WTC11 (cell line): ENCODE measurements at regions not wholly inside any gene's neighbourhood (a gene's known extent, or its start where the extent isn't known, plus 50 kb on each side); places are given as distances from the start of the nearest gene placed in this dataset.

Source experiments
- ATAC-seq: fragments of 200-7000 bp; cut with Tn5 transposase; 2 replicates; pipeline ENCODE4 v1.10.0; 2021; ENCODE audit warnings: mild to moderate bottlenecking, moderate library complexity
- CTCF ChIA-PET: fragments of 300-600 bp; sonication (Branson Sonifier 250); formaldehyde crosslinking; loops from one replicate; lab custom pipeline; 2021; ENCODE audit warnings: antibody characterized with exemption; lab: Charles Lee
- POLR2A ChIA-PET: fragments of 350-600 bp; sonication (Branson Sonifier 250); formaldehyde crosslinking; loops from one replicate; lab custom pipeline; 2021; ENCODE audit warnings: antibody characterized with exemption; lab: Charles Lee
- DNase-seq: peaks from one replicate; pipeline ENCODE4 v3.0.0; 2021; ENCODE audit warnings: low spot score
- H3K27ac Mint-ChIP-seq: 2 replicates; pipeline ENCODE4 v1.8.0; 2021; ENCODE audit warnings: mixed read lengths
- H3K27me3 Mint-ChIP-seq: 2 replicates; pipeline ENCODE4 v1.8.0; 2021; ENCODE audit warnings: low read depth, mild to moderate bottlenecking, moderate library complexity, mixed read lengths
- H3K36me3 Mint-ChIP-seq: 2 replicates; pipeline ENCODE4 v1.8.0; 2021; ENCODE audit warnings: mixed read lengths
- H3K4me1 Mint-ChIP-seq: 2 replicates; pipeline ENCODE4 v1.8.0; 2022; ENCODE audit warnings: mixed read lengths
- H3K4me3 Mint-ChIP-seq: 2 replicates; pipeline ENCODE4 v1.8.0; 2021; ENCODE audit warnings: mild to moderate bottlenecking, moderate library complexity, mixed read lengths
- H3K9me3 Mint-ChIP-seq: 2 replicates; pipeline ENCODE4 v1.8.0; 2021; ENCODE audit warnings: mixed read lengths
- GABPB1 ChIP-seq: sonication (generic); formaldehyde crosslinking; IDR thresholded peaks from 2 replicates; pipeline ENCODE4 v1.8.1; 2023; ENCODE audit warnings: mild to moderate bottlenecking, missing genetic modification reagents
- HMGA2 ChIP-seq: fragments of 250-450 bp; sonication (Bioruptor Pico); IDR thresholded peaks from 2 replicates; pipeline ENCODE4 v1.4.0; 2021; ENCODE audit warnings: mild to moderate bottlenecking, moderate library complexity
- NFYB ChIP-seq: sonication (generic); formaldehyde crosslinking; conservative IDR thresholded peaks from 2 replicates; pipeline ENCODE4 v1.8.0; 2022; ENCODE audit warnings: low read depth, missing genetic modification reagents
- NR2C2 ChIP-seq: sonication (generic); formaldehyde crosslinking; IDR thresholded peaks from 2 replicates; pipeline ENCODE4 v1.8.0; 2022; ENCODE audit warnings: mild to moderate bottlenecking, missing genetic modification reagents
- SMAD3 ChIP-seq: sonication (generic); formaldehyde crosslinking; IDR thresholded peaks from 2 replicates; pipeline ENCODE4 v1.8.0; 2022; ENCODE audit warnings: missing genetic modification reagents, mild to moderate bottlenecking, borderline replicate concordance
- ZNF121 ChIP-seq: sonication (generic); formaldehyde crosslinking; IDR thresholded peaks from 2 replicates; pipeline ENCODE4 v1.8.0; 2023; ENCODE audit warnings: missing genetic modification reagents
- ZNF232 ChIP-seq: sonication (generic); formaldehyde crosslinking; IDR thresholded peaks from 2 replicates; pipeline ENCODE4 v1.8.0; 2022; ENCODE audit warnings: mild to moderate bottlenecking, missing genetic modification reagents
- ZNF423 ChIP-seq: fragments of 250-450 bp; sonication (Bioruptor Pico); IDR thresholded peaks from 2 replicates; pipeline ENCODE4 v2.1.2; 2022; ENCODE audit warnings: mild to moderate bottlenecking, moderate library complexity
- TF ChIP-seq, protein P1 (sequence below): sonication (generic); formaldehyde crosslinking; IDR thresholded peaks from 2 replicates; pipeline ENCODE4 v1.8.0; 2022; ENCODE audit warnings: missing genetic modification reagents
- TF ChIP-seq, protein P2 (sequence below): fragments of 250-450 bp; sonication (Bioruptor Pico); IDR thresholded peaks from 2 replicates; pipeline ENCODE4 v1.9.0; 2021; ENCODE audit warnings: mild to moderate bottlenecking
- TF ChIP-seq, protein P3 (sequence below): sonication (generic); formaldehyde crosslinking; IDR thresholded peaks from 2 replicates; pipeline ENCODE4 v1.8.1; 2023; ENCODE audit warnings: mild to moderate bottlenecking, missing genetic modification reagents, moderate library complexity
- TF ChIP-seq, protein P4 (sequence below): sonication (generic); formaldehyde crosslinking; IDR thresholded peaks from 2 replicates; pipeline ENCODE4 v1.8.1; 2022; ENCODE audit warnings: missing genetic modification reagents, borderline replicate concordance
- TF ChIP-seq, protein P5 (sequence below): sonication (generic); formaldehyde crosslinking; IDR thresholded peaks from 2 replicates; pipeline ENCODE4 v1.8.0; 2022; ENCODE audit warnings: mild to moderate bottlenecking, missing genetic modification reagents
- TF ChIP-seq, protein P6 (sequence below): fragments of 250-450 bp; sonication (Bioruptor Pico); IDR thresholded peaks from 2 replicates; pipeline ENCODE4 v1.8.0; 2021; ENCODE audit warnings: mild to moderate bottlenecking
- TF ChIP-seq, protein P7 (sequence below): fragments of 250-450 bp; sonication (Bioruptor Pico); IDR thresholded peaks from 2 replicates; pipeline ENCODE4 v1.9.0; 2021; ENCODE audit warnings: mild to moderate bottlenecking, borderline replicate concordance

DNA sequence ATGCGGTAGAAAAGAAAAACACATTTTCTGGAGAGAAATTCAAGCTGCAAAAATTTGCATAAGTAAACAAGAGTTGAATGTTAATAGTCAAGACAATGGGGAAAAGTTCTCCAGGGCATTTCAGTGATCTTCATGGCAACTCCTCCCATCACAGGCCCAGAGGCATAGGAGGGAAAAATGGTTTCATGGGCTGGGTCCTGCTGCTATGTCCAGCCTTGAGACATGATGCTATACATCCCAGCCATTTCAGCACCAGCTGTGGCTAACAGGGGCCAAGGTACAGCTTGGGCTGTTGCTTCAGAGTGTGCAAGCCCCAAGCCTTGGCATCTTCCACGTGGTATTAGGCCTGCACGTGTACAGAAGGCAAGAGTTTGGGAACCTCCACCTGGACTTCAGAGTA is 118.6 kb upstream of the DLGAP1 start:
- POLR2A ChIA-PET, result no interaction called here
- Mint-ChIP-seq H3K27me3 (0 out of 2 replicates have a peak, but pooled peaks cover 4% of the 10 kb centered on the region), H3K9me3 (peaks cover 63% of the 10 kb centered on the region), H3K36me3 (peaks cover 44% of the 10 kb centered on the region), H3K27ac (no peak overlapping the region), H3K4me1 (no peaks in the 10 kb centered on the region)
- ATAC-seq (no peak), DNase-seq (no peak)
- TF ChIP-seq ZNF423, result no peak
- TF ChIP-seq ZNF121 (CRISPR knock-in tag), result peak; percentile 88
- TF ChIP-seq NFYB (CRISPR knock-in tag), result no peak
- TF ChIP-seq, protein P1, sequence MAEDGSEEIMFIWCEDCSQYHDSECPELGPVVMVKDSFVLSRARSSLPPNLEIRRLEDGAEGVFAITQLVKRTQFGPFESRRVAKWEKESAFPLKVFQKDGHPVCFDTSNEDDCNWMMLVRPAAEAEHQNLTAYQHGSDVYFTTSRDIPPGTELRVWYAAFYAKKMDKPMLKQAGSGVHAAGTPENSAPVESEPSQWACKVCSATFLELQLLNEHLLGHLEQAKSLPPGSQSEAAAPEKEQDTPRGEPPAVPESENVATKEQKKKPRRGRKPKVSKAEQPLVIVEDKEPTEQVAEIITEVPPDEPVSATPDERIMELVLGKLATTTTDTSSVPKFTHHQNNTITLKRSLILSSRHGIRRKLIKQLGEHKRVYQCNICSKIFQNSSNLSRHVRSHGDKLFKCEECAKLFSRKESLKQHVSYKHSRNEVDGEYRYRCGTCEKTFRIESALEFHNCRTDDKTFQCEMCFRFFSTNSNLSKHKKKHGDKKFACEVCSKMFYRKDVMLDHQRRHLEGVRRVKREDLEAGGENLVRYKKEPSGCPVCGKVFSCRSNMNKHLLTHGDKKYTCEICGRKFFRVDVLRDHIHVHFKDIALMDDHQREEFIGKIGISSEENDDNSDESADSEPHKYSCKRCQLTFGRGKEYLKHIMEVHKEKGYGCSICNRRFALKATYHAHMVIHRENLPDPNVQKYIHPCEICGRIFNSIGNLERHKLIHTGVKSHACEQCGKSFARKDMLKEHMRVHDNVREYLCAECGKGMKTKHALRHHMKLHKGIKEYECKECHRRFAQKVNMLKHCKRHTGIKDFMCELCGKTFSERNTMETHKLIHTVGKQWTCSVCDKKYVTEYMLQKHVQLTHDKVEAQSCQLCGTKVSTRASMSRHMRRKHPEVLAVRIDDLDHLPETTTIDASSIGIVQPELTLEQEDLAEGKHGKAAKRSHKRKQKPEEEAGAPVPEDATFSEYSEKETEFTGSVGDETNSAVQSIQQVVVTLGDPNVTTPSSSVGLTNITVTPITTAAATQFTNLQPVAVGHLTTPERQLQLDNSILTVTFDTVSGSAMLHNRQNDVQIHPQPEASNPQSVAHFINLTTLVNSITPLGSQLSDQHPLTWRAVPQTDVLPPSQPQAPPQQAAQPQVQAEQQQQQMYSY (CRISPR knock-in tag), result no peak
- TF ChIP-seq, protein P2, sequence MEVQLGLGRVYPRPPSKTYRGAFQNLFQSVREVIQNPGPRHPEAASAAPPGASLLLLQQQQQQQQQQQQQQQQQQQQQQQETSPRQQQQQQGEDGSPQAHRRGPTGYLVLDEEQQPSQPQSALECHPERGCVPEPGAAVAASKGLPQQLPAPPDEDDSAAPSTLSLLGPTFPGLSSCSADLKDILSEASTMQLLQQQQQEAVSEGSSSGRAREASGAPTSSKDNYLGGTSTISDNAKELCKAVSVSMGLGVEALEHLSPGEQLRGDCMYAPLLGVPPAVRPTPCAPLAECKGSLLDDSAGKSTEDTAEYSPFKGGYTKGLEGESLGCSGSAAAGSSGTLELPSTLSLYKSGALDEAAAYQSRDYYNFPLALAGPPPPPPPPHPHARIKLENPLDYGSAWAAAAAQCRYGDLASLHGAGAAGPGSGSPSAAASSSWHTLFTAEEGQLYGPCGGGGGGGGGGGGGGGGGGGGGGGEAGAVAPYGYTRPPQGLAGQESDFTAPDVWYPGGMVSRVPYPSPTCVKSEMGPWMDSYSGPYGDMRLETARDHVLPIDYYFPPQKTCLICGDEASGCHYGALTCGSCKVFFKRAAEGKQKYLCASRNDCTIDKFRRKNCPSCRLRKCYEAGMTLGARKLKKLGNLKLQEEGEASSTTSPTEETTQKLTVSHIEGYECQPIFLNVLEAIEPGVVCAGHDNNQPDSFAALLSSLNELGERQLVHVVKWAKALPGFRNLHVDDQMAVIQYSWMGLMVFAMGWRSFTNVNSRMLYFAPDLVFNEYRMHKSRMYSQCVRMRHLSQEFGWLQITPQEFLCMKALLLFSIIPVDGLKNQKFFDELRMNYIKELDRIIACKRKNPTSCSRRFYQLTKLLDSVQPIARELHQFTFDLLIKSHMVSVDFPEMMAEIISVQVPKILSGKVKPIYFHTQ, result no peak
- TF ChIP-seq, all 79 proteins: peak for 1
- CTCF ChIA-PET, result no interaction called here
- H3K4me3 Mint-ChIP-seq, result no peak overlapping the region

DNA sequence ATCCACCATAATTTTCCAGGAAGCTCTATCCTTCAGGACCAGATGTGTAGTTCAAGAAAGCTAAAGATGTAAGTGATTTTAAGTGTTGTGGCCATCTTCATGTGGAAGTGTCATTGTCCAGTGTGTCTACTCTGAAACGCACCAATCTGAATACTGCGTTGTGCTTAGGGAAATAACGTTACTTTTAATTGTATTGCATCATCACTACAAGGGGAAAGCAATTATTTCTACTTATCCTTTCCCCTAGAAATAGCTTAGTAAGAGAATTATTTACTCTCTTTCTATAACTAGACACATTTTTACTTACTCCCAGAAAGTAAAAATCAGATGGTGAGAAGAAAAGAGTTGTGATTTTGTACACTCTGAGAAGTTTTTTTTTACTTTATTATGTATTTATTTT is 102.4 kb upstream of the DLGAP1 start:
- H3K4me3 Mint-ChIP-seq, result no peak overlapping the region
- DNase-seq, result no peak
- H3K27ac Mint-ChIP-seq, result no peak overlapping the region
- ChIA-PET POLR2A (no interaction called here), CTCF (no interaction called here)
- no peaks in the 10 kb centered on the region for H3K36me3 Mint-ChIP-seq
- no peaks in the 10 kb centered on the region for H3K27me3 Mint-ChIP-seq
- no peaks in the 10 kb centered on the region for H3K4me1 Mint-ChIP-seq
- no peaks in the 10 kb centered on the region; the same call in 1 of the 2 replicates for H3K9me3 Mint-ChIP-seq
- no peak for TF ChIP-seq GABPB1 (CRISPR knock-in tag)
- TF ChIP-seq SMAD3, result no peak
- TF ChIP-seq, protein P3, sequence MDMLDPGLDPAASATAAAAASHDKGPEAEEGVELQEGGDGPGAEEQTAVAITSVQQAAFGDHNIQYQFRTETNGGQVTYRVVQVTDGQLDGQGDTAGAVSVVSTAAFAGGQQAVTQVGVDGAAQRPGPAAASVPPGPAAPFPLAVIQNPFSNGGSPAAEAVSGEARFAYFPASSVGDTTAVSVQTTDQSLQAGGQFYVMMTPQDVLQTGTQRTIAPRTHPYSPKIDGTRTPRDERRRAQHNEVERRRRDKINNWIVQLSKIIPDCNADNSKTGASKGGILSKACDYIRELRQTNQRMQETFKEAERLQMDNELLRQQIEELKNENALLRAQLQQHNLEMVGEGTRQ (CRISPR knock-in tag), result no peak
- TF ChIP-seq, protein P4, sequence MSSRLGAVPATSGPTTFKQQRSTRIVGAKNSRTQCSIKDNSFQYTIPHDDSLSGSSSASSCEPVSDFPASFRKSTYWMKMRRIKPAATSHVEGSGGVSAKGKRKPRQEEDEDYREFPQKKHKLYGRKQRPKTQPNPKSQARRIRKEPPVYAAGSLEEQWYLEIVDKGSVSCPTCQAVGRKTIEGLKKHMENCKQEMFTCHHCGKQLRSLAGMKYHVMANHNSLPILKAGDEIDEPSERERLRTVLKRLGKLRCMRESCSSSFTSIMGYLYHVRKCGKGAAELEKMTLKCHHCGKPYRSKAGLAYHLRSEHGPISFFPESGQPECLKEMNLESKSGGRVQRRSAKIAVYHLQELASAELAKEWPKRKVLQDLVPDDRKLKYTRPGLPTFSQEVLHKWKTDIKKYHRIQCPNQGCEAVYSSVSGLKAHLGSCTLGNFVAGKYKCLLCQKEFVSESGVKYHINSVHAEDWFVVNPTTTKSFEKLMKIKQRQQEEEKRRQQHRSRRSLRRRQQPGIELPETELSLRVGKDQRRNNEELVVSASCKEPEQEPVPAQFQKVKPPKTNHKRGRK, result no peak
- no peak for TF ChIP-seq NR2C2 (CRISPR knock-in tag)
- TF ChIP-seq, protein P5, sequence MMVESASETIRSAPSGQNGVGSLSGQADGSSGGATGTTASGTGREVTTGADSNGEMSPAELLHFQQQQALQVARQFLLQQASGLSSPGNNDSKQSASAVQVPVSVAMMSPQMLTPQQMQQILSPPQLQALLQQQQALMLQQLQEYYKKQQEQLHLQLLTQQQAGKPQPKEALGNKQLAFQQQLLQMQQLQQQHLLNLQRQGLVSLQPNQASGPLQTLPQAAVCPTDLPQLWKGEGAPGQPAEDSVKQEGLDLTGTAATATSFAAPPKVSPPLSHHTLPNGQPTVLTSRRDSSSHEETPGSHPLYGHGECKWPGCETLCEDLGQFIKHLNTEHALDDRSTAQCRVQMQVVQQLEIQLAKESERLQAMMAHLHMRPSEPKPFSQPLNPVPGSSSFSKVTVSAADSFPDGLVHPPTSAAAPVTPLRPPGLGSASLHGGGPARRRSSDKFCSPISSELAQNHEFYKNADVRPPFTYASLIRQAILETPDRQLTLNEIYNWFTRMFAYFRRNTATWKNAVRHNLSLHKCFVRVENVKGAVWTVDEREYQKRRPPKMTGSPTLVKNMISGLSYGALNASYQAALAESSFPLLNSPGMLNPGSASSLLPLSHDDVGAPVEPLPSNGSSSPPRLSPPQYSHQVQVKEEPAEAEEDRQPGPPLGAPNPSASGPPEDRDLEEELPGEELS (CRISPR knock-in tag), result no peak
- no peak for TF ChIP-seq ZNF232 (CRISPR knock-in tag)
- TF ChIP-seq, protein P6, sequence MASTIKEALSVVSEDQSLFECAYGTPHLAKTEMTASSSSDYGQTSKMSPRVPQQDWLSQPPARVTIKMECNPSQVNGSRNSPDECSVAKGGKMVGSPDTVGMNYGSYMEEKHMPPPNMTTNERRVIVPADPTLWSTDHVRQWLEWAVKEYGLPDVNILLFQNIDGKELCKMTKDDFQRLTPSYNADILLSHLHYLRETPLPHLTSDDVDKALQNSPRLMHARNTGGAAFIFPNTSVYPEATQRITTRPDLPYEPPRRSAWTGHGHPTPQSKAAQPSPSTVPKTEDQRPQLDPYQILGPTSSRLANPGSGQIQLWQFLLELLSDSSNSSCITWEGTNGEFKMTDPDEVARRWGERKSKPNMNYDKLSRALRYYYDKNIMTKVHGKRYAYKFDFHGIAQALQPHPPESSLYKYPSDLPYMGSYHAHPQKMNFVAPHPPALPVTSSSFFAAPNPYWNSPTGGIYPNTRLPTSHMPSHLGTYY, result no peak
- TF ChIP-seq, protein P7, sequence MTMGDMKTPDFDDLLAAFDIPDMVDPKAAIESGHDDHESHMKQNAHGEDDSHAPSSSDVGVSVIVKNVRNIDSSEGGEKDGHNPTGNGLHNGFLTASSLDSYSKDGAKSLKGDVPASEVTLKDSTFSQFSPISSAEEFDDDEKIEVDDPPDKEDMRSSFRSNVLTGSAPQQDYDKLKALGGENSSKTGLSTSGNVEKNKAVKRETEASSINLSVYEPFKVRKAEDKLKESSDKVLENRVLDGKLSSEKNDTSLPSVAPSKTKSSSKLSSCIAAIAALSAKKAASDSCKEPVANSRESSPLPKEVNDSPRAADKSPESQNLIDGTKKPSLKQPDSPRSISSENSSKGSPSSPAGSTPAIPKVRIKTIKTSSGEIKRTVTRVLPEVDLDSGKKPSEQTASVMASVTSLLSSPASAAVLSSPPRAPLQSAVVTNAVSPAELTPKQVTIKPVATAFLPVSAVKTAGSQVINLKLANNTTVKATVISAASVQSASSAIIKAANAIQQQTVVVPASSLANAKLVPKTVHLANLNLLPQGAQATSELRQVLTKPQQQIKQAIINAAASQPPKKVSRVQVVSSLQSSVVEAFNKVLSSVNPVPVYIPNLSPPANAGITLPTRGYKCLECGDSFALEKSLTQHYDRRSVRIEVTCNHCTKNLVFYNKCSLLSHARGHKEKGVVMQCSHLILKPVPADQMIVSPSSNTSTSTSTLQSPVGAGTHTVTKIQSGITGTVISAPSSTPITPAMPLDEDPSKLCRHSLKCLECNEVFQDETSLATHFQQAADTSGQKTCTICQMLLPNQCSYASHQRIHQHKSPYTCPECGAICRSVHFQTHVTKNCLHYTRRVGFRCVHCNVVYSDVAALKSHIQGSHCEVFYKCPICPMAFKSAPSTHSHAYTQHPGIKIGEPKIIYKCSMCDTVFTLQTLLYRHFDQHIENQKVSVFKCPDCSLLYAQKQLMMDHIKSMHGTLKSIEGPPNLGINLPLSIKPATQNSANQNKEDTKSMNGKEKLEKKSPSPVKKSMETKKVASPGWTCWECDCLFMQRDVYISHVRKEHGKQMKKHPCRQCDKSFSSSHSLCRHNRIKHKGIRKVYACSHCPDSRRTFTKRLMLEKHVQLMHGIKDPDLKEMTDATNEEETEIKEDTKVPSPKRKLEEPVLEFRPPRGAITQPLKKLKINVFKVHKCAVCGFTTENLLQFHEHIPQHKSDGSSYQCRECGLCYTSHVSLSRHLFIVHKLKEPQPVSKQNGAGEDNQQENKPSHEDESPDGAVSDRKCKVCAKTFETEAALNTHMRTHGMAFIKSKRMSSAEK (CRISPR knock-in tag), result no peak
- no peak for TF ChIP-seq ZNF121 (CRISPR knock-in tag)
- TF ChIP-seq HMGA2 (CRISPR knock-in tag), result no peak
- no peak for ATAC-seq
